HEK293 (cell line): ENCODE measurements at regions not wholly inside any gene's neighbourhood (a gene's known extent, or its start where the extent isn't known, plus 50 kb on each side); places are given as distances from the start of the nearest gene placed in this dataset.

Experiments
- CTCF ChIA-PET: fragments of 350-600 bp; formaldehyde crosslinking; extraction: SDS; loops from one replicate; lab custom pipeline; 2021; ENCODE audit warnings: antibody characterized with exemption; lab: Yijun Ruan, JAX
- POLR2A ChIA-PET: fragments of 300-600 bp; formaldehyde crosslinking; extraction: SDS; loops from one replicate; lab custom pipeline; 2020; ENCODE audit warnings: antibody characterized with exemption, inconsistent platforms; lab: Yijun Ruan, JAX
- H3K27ac ChIP-seq: fragments of 200-500 bp; sonication (Bioruptor generic); 2 replicates; pipeline ENCODE4 v1.5.1; 2014; ENCODE audit warnings: low read depth, low read length, control low read depth, inconsistent platforms; ENCODE audit errors: extremely low read depth
- H3K36me3 ChIP-seq, 2 experiments: fragments of 200-500 bp in 1 of 2; sonication (Bioruptor generic) in 1 of 2; 1 replicate in 1 of 2; 2 replicates in 1 of 2; pipeline ENCODE4 v1.5.1; 2014 to 2017; ENCODE audit warnings: inconsistent platforms in 2 of 2, low read length in 2 of 2; ENCODE audit not compliant: control insufficient read depth in 2 of 2, insufficient read depth in 1 of 2
- H3K4me1 ChIP-seq: fragments of 200-500 bp; sonication (Bioruptor generic); 2 replicates; pipeline ENCODE4 v1.5.1; 2014; ENCODE audit warnings: mild to moderate bottlenecking, low read length, inconsistent platforms; ENCODE audit not compliant: control insufficient read depth, insufficient read depth
- H3K4me3 ChIP-seq: 2 replicates; pipeline ENCODE4 v1.5.1; 2011; ENCODE audit warnings: low read depth, mild to moderate bottlenecking, control low read depth, low read length, moderate library complexity
- H3K9me3 ChIP-seq: fragments of 200-500 bp; sonication (Bioruptor generic); 2 replicates; pipeline ENCODE4 v1.5.1; 2014; ENCODE audit warnings: low read depth, low read length, inconsistent platforms; ENCODE audit not compliant: control insufficient read depth, insufficient read depth
- FEZF1 ChIP-seq: fragments of 450-650 bp; formaldehyde crosslinking; IDR thresholded peaks from 2 replicates; pipeline ENCODE4 v1.5.1; 2016; ENCODE audit warnings: missing biosample characterization, missing genetic modification characterization
- GLIS1 ChIP-seq: fragments of 450-650 bp; formaldehyde crosslinking; IDR thresholded peaks from 2 replicates; pipeline ENCODE4 v1.5.1; 2016; ENCODE audit warnings: missing biosample characterization, missing genetic modification characterization
- MZF1 ChIP-seq: fragments of 450-650 bp; formaldehyde crosslinking; IDR thresholded peaks from 2 replicates; pipeline ENCODE4 v1.5.1; 2017; ENCODE audit warnings: missing biosample characterization, missing genetic modification characterization, borderline replicate concordance
- PRDM1 ChIP-seq: fragments of 450-650 bp; formaldehyde crosslinking; IDR thresholded peaks from 2 replicates; pipeline ENCODE4; 2016; ENCODE audit warnings: missing biosample characterization, missing genetic modification characterization
- SETDB1 ChIP-seq: IDR thresholded peaks from one replicate; pipeline ENCODE4 v1.6.1; 2017; ENCODE audit warnings: mild to moderate bottlenecking, low read length, moderate library complexity, mixed read lengths; ENCODE audit not compliant: insufficient read length
- ZNF112 ChIP-seq: fragments of 450-650 bp; formaldehyde crosslinking; IDR thresholded peaks from 2 replicates; pipeline ENCODE4 v1.5.0; 2017; ENCODE audit warnings: missing biosample characterization, missing genetic modification characterization
- ZNF157 ChIP-seq: fragments of 450-650 bp; formaldehyde crosslinking; IDR thresholded peaks from 2 replicates; pipeline ENCODE4 v1.5.1; 2016; ENCODE audit warnings: missing biosample characterization, missing genetic modification characterization
- ZNF175 ChIP-seq: fragments of 450-650 bp; formaldehyde crosslinking; IDR thresholded peaks from 2 replicates; pipeline ENCODE4 v1.5.1; 2016; ENCODE audit warnings: missing biosample characterization, missing genetic modification characterization
- ZNF211 ChIP-seq: fragments of 450-650 bp; formaldehyde crosslinking; IDR thresholded peaks from 2 replicates; pipeline ENCODE4 v1.5.1; 2016; ENCODE audit warnings: low read depth, missing biosample characterization, missing genetic modification characterization
- ZNF248 ChIP-seq: fragments of 450-650 bp; formaldehyde crosslinking; IDR thresholded peaks from 2 replicates; pipeline ENCODE4 v1.5.1; 2017; ENCODE audit warnings: missing biosample characterization, missing genetic modification characterization
- ZNF391 ChIP-seq: fragments of 450-650 bp; formaldehyde crosslinking; IDR thresholded peaks from 2 replicates; pipeline ENCODE4 v1.5.1; 2016; ENCODE audit warnings: low read depth, missing biosample characterization, missing genetic modification characterization, borderline replicate concordance
- ZNF560 ChIP-seq: fragments of 450-650 bp; formaldehyde crosslinking; IDR thresholded peaks from 2 replicates; pipeline ENCODE4 v1.5.1; 2017; ENCODE audit warnings: missing biosample characterization, missing genetic modification characterization, borderline replicate concordance
- ZNF571 ChIP-seq: fragments of 450-650 bp; formaldehyde crosslinking; IDR thresholded peaks from 2 replicates; pipeline ENCODE4 v1.5.0; 2017; ENCODE audit warnings: missing biosample characterization, missing genetic modification characterization
- ZNF596 ChIP-seq: fragments of 450-650 bp; IDR thresholded peaks from 2 replicates; pipeline ENCODE4 v1.5.0; 2018; ENCODE audit warnings: missing biosample characterization, mild to moderate bottlenecking, missing genetic modification characterization, moderate library complexity
- ZNF830 ChIP-seq: fragments of 450-650 bp; IDR thresholded peaks from 2 replicates; pipeline ENCODE4 v1.5.0; 2018; ENCODE audit warnings: missing biosample characterization, missing genetic modification characterization, low read depth, mild to moderate bottlenecking, moderate library complexity
- ZNF837 ChIP-seq: fragments of 450-650 bp; formaldehyde crosslinking; IDR thresholded peaks from 2 replicates; pipeline ENCODE4 v1.5.1; 2016; ENCODE audit warnings: missing biosample characterization, missing genetic modification characterization
- TF ChIP-seq, protein P1 (sequence below): fragments of 450-650 bp; formaldehyde crosslinking; IDR thresholded peaks from 2 replicates; pipeline ENCODE4 v1.5.1; 2016; ENCODE audit warnings: missing biosample characterization, missing genetic modification characterization, low read depth
- TF ChIP-seq, protein P2 (sequence below): fragments of 450-650 bp; formaldehyde crosslinking; IDR thresholded peaks from 2 replicates; pipeline ENCODE4 v1.5.1; 2016; ENCODE audit warnings: missing biosample characterization, missing genetic modification characterization
- TF ChIP-seq, protein P3 (sequence below): fragments of 450-650 bp; formaldehyde crosslinking; IDR thresholded peaks from 2 replicates; pipeline ENCODE4 v1.5.1; 2016; ENCODE audit warnings: missing biosample characterization, missing genetic modification characterization
- TF ChIP-seq, protein P4 (sequence below): fragments of 450-650 bp; formaldehyde crosslinking; IDR thresholded peaks from 2 replicates; pipeline ENCODE4 v1.5.1; 2017; ENCODE audit warnings: missing biosample characterization, missing genetic modification characterization
- TF ChIP-seq, protein P5 (sequence below): fragments of 450-650 bp; formaldehyde crosslinking; IDR thresholded peaks from 2 replicates; pipeline ENCODE4 v1.5.1; 2016; ENCODE audit warnings: missing biosample characterization, missing genetic modification characterization

DNA sequence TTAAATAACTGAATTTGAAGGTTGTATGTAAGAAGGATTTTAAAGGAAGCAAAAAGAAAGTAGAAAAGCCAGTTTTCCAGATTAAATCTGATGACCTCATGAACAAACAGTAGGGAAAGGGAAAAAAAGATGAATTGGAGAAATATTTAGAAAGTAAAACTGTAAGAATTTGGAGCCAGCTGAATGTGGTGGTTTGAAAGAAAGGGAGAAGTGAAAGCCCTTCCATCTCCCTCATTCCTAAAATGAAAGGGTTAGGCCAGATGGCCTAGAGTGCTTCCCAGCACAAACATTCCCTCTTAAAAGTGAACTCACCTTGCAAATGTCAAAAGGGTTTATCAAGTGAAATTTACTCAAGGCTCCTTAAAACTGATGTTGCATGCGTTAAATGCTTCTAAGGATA is 139.3 kb upstream of the COL21A1 start:
- H3K9me3 ChIP-seq: no peaks in the 10 kb centered on the region
- no peak overlapping the region for H3K4me3 ChIP-seq
- H3K27ac ChIP-seq: no peak overlapping the region
- no peaks in the 10 kb centered on the region for H3K36me3 ChIP-seq
- ChIA-PET CTCF (interaction anchor here (0.7 to 1.1 kb wide), 2 partner anchors 114 to 145 kb away, joined by 3 read pairs; no protein-coding TSS in a partner anchor), POLR2A (no interaction called here)
- H3K4me1 ChIP-seq: peaks cover 16% of the 10 kb centered on the region
- TF ChIP-seq ZNF830 (tag by site-specific recombination) (no peak), ZNF560 (tag by site-specific recombination) (no peak), PRDM1 (tag by site-specific recombination) (peak; percentile 78), ZNF157 (tag by site-specific recombination) (no peak), ZNF571 (no peak), ZNF837 (no peak)
- TF ChIP-seq, protein P1, sequence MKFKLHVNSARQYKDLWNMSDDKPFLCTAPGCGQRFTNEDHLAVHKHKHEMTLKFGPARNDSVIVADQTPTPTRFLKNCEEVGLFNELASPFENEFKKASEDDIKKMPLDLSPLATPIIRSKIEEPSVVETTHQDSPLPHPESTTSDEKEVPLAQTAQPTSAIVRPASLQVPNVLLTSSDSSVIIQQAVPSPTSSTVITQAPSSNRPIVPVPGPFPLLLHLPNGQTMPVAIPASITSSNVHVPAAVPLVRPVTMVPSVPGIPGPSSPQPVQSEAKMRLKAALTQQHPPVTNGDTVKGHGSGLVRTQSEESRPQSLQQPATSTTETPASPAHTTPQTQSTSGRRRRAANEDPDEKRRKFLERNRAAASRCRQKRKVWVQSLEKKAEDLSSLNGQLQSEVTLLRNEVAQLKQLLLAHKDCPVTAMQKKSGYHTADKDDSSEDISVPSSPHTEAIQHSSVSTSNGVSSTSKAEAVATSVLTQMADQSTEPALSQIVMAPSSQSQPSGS (tag by site-specific recombination): 0 out of 2 replicates have a peak, but pooled peaks have one; percentile 7

DNA sequence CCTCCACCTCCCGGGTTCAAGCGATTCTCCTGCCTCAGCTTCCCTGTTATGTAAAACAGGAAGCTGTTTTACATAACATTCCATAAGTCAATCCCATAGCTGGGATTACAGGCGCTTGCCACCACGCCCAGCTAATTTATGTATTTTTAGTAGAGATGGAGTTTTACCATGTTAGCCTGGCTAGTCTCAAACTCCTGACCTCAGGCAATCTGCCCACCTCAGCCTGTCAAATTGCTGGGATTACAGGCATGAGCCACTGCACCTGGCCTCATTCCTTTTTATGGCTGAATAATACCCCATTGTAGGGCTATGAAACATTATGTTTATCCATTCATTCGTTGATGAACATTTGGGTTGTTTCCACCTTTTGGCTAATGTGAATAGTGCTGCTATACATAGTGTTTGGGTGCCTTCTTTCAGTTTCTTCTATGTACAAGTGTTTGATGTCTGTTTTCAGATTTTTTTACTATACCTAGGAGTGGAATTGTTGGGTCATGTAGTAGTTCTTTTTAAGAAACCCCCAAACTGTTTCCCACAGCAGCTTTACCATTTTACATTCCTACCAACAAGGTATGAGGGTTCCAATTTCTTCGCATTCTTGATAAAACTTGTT is 138.7 kb upstream of the COL21A1 start:
- POLR2A ChIA-PET: no interaction called here
- peaks cover 17% of the 10 kb centered on the region for H3K4me1 ChIP-seq
- CTCF ChIA-PET: interaction anchor here (0.7 to 1.1 kb wide), 2 partner anchors 115 to 1566 kb away, joined by 3 read pairs; no protein-coding TSS in a partner anchor
- TF ChIP-seq, protein P2, sequence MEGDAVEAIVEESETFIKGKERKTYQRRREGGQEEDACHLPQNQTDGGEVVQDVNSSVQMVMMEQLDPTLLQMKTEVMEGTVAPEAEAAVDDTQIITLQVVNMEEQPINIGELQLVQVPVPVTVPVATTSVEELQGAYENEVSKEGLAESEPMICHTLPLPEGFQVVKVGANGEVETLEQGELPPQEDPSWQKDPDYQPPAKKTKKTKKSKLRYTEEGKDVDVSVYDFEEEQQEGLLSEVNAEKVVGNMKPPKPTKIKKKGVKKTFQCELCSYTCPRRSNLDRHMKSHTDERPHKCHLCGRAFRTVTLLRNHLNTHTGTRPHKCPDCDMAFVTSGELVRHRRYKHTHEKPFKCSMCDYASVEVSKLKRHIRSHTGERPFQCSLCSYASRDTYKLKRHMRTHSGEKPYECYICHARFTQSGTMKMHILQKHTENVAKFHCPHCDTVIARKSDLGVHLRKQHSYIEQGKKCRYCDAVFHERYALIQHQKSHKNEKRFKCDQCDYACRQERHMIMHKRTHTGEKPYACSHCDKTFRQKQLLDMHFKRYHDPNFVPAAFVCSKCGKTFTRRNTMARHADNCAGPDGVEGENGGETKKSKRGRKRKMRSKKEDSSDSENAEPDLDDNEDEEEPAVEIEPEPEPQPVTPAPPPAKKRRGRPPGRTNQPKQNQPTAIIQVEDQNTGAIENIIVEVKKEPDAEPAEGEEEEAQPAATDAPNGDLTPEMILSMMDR (tag by site-specific recombination): no peak
- no peak for TF ChIP-seq ZNF211
- TF ChIP-seq, all 188 proteins: peak for 0
- Histone ChIP-seq H3K4me3 (no peak overlapping the region), H3K36me3 (no peaks in the 10 kb centered on the region), H3K27ac (no peak overlapping the region), H3K9me3 (no peaks in the 10 kb centered on the region)

- no peak overlapping the region for H3K27ac ChIP-seq
- no peak overlapping the region for H3K4me3 ChIP-seq
- ChIA-PET POLR2A (no interaction called here), CTCF (interaction anchor here (1.4 kb wide), 1 partner anchor 10 kb away, joined by 3 read pairs; no protein-coding TSS in a partner anchor)
- H3K9me3 ChIP-seq: no peaks in the 10 kb centered on the region
- no peaks in the 10 kb centered on the region for H3K36me3 ChIP-seq
- H3K4me1 ChIP-seq: peaks cover 16% of the 10 kb centered on the region
- TF ChIP-seq ZNF560 (tag by site-specific recombination) (no peak), GLIS1 (tag by site-specific recombination) (no peak), SETDB1 (no peak), ZNF596 (tag by site-specific recombination) (no peak), FEZF1 (tag by site-specific recombination) (no peak), ZNF175 (tag by site-specific recombination) (no peak), ZNF248 (tag by site-specific recombination) (no peak), ZNF112 (no peak), ZNF391 (tag by site-specific recombination) (no peak), MZF1 (tag by site-specific recombination) (no peak)
- TF ChIP-seq, protein P3, sequence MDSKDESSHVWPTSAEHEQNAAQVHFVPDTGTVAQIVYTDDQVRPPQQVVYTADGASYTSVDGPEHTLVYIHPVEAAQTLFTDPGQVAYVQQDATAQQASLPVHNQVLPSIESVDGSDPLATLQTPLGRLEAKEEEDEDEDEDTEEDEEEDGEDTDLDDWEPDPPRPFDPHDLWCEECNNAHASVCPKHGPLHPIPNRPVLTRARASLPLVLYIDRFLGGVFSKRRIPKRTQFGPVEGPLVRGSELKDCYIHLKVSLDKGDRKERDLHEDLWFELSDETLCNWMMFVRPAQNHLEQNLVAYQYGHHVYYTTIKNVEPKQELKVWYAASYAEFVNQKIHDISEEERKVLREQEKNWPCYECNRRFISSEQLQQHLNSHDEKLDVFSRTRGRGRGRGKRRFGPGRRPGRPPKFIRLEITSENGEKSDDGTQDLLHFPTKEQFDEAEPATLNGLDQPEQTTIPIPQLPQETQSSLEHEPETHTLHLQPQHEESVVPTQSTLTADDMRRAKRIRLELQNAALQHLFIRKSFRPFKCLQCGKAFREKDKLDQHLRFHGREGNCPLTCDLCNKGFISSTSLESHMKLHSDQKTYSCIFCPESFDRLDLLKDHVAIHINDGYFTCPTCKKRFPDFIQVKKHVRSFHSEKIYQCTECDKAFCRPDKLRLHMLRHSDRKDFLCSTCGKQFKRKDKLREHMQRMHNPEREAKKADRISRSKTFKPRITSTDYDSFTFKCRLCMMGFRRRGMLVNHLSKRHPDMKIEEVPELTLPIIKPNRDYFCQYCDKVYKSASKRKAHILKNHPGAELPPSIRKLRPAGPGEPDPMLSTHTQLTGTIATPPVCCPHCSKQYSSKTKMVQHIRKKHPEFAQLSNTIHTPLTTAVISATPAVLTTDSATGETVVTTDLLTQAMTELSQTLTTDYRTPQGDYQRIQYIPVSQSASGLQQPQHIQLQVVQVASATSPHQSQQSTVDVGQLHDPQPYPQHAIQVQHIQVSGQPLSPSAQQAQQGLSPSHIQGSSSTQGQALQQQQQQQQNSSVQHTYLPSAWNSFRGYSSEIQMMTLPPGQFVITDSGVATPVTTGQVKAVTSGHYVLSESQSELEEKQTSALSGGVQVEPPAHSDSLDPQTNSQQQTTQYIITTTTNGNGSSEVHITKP (tag by site-specific recombination): no peak
- TF ChIP-seq, protein P4, sequence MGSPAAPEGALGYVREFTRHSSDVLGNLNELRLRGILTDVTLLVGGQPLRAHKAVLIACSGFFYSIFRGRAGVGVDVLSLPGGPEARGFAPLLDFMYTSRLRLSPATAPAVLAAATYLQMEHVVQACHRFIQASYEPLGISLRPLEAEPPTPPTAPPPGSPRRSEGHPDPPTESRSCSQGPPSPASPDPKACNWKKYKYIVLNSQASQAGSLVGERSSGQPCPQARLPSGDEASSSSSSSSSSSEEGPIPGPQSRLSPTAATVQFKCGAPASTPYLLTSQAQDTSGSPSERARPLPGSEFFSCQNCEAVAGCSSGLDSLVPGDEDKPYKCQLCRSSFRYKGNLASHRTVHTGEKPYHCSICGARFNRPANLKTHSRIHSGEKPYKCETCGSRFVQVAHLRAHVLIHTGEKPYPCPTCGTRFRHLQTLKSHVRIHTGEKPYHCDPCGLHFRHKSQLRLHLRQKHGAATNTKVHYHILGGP (tag by site-specific recombination): no peak
- TF ChIP-seq, protein P5, sequence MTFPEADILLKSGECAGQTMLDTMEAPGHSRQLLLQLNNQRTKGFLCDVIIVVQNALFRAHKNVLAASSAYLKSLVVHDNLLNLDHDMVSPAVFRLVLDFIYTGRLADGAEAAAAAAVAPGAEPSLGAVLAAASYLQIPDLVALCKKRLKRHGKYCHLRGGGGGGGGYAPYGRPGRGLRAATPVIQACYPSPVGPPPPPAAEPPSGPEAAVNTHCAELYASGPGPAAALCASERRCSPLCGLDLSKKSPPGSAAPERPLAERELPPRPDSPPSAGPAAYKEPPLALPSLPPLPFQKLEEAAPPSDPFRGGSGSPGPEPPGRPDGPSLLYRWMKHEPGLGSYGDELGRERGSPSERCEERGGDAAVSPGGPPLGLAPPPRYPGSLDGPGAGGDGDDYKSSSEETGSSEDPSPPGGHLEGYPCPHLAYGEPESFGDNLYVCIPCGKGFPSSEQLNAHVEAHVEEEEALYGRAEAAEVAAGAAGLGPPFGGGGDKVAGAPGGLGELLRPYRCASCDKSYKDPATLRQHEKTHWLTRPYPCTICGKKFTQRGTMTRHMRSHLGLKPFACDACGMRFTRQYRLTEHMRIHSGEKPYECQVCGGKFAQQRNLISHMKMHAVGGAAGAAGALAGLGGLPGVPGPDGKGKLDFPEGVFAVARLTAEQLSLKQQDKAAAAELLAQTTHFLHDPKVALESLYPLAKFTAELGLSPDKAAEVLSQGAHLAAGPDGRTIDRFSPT (tag by site-specific recombination): no peak
These were observed 135.8 kb upstream of the COL21A1 start for GRCh38 chr6:56383160-56383559.
